GM12878 (cell line): ENCODE measurements at regions not wholly inside any gene's neighbourhood (a gene's known extent, or its start where the extent isn't known, plus 50 kb on each side); places are given as distances from the start of the nearest gene placed in this dataset.

ENCODE experiments used
- ATAC-seq: fragments of 200-7000 bp; cut with Tn5 transposase; 3 replicates; pipeline ENCODE4 v1.9.1; 2020; ENCODE audit warnings: mild to moderate bottlenecking, moderate library complexity
- BruUV-seq: library from RNA; stranded (reverse); fragments of 400-500 nt; replicated peaks from 2 replicates; lab custom pipeline; 2021; lab: Mats Ljungman, UMichigan
- CTCF ChIA-PET: fragments of 300-600 bp; sonication (Branson Sonifier 250); formaldehyde crosslinking; extraction: SDS; loops from one replicate; lab custom pipeline; 2021; ENCODE audit warnings: inconsistent platforms; lab: Yijun Ruan, JAX
- POLR2A ChIA-PET: fragments of 350-600 bp; formaldehyde crosslinking; extraction: SDS; loops from one replicate; lab custom pipeline; 2021; ENCODE audit warnings: inconsistent platforms; lab: Charles Lee
- RAD21 ChIA-PET: fragments of 300-600 bp; sonication (Branson Sonifier 250); formaldehyde crosslinking; loops from one replicate; lab custom pipeline; 2023; ENCODE audit warnings: antibody characterized with exemption; ENCODE audit not compliant: unreplicated experiment; lab: Charles Lee
- SMC1A ChIA-PET: fragments of 300-600 bp; sonication (Branson Sonifier 250); formaldehyde crosslinking; loops from one replicate; lab custom pipeline; 2023; ENCODE audit not compliant: unreplicated experiment, uncharacterized antibody; lab: Charles Lee
- DNase-seq: peaks from one replicate; pipeline ENCODE4 v3.0.0-alpha.2; 2011; ENCODE audit warnings: low read depth, low spot score
- FAIRE-seq: peaks from 3 replicates; lab custom pipeline; 2011; peaks lifted over from hg19 to GRCh38; lab: Jason Lieb, UNC
- H2AFZ ChIP-seq: 2 replicates; pipeline ENCODE4 v1.6.0; 2011; ENCODE audit warnings: low read depth, low read length, control low read depth; ENCODE audit not compliant: control insufficient read depth
- H3K27ac ChIP-seq: 2 replicates; pipeline ENCODE4 v1.5.1; 2011; ENCODE audit warnings: control low read depth; ENCODE audit not compliant: control insufficient read depth, insufficient read depth
- H3K27me3 ChIP-seq, 2 experiments: replicated peaks in 1 of 2; 2 replicates each; pipeline versions ENCODE4 v1.6.0 to v1.6.1; 2011; ENCODE audit warnings: low read length in 1 of 2; ENCODE audit not compliant: control insufficient read depth in 2 of 2, insufficient read depth in 2 of 2
- H3K36me3 ChIP-seq, 2 experiments: 2 replicates each; pipeline ENCODE4 v1.5.1; 2011; ENCODE audit warnings: low read length in 1 of 2; ENCODE audit not compliant: control insufficient read depth in 2 of 2, insufficient read depth in 2 of 2
- H3K4me1 ChIP-seq: 2 replicates; pipeline ENCODE4 v1.6.1; 2011; ENCODE audit warnings: mild to moderate bottlenecking, low read length, moderate library complexity, mixed read lengths; ENCODE audit not compliant: control insufficient read depth, insufficient read depth
- H3K4me2 ChIP-seq: 2 replicates; pipeline ENCODE4 v1.6.0; 2011; ENCODE audit warnings: control low read depth; ENCODE audit not compliant: control insufficient read depth, insufficient read depth
- H3K4me3 ChIP-seq: fragments of 200-600 bp; sonication (generic); 2 replicates; pipeline ENCODE4 v1.5.1; 2016
- H3K79me2 ChIP-seq: 2 replicates; pipeline ENCODE4 v1.6.0; 2011; ENCODE audit warnings: low read length; ENCODE audit not compliant: control insufficient read depth, insufficient read depth
- H3K9ac ChIP-seq: 2 replicates; pipeline ENCODE4 v1.8.0; 2011; ENCODE audit warnings: low read length, control low read depth, mixed read lengths; ENCODE audit not compliant: control insufficient read depth, insufficient read depth
- H3K9me3 ChIP-seq: replicated peaks from 3 replicates; pipeline ENCODE4 v1.5.1; 2011; ENCODE audit warnings: mild to moderate bottlenecking, low read length; ENCODE audit not compliant: control insufficient read depth, insufficient read depth
- H4K20me1 ChIP-seq: 2 replicates; pipeline ENCODE4 v1.6.0; 2011; ENCODE audit not compliant: control insufficient read depth, insufficient read depth
- ATF7 ChIP-seq: fragments of 450-650 bp; IDR thresholded peaks from 2 replicates; pipeline ENCODE4 v1.6.1; 2016; ENCODE audit warnings: low read depth, mild to moderate bottlenecking
- CBX5 ChIP-seq: sonication (generic); IDR thresholded peaks from 2 replicates; pipeline ENCODE4 v1.6.1; 2016; ENCODE audit warnings: low read depth, moderate library complexity, mild to moderate bottlenecking, inconsistent platforms
- DPF2 ChIP-seq: fragments of 450-650 bp; IDR thresholded peaks from 2 replicates; pipeline ENCODE4 v1.6.1; 2017; ENCODE audit warnings: mild to moderate bottlenecking
- E2F4 ChIP-seq: IDR thresholded peaks from 2 replicates; pipeline ENCODE4 v1.6.1; 2012; ENCODE audit warnings: low read depth, low read length, improper control_type of control experiment
- HCFC1 ChIP-seq: fragments of 150-350 bp; IDR thresholded peaks from 2 replicates; pipeline ENCODE4 v1.6.1; 2014; ENCODE audit warnings: low read length
- NBN ChIP-seq: fragments of 450-650 bp; IDR thresholded peaks from 2 replicates; pipeline ENCODE4 v1.6.1; 2016
- PML ChIP-seq: IDR thresholded peaks from 2 replicates; pipeline ENCODE4 v1.6.1; 2012; ENCODE audit warnings: low read length, inconsistent platforms
- RAD21 ChIP-seq: IDR thresholded peaks from 2 replicates; pipeline ENCODE4 v1.6.1; 2011; ENCODE audit warnings: mild to moderate bottlenecking, low read depth, low read length, moderate library complexity; ENCODE audit not compliant: insufficient read depth
- SREBF2 ChIP-seq: IDR thresholded peaks from 2 replicates; pipeline ENCODE4 v1.6.1; 2012; ENCODE audit warnings: mild to moderate bottlenecking, low read length
- TCF7 ChIP-seq: IDR thresholded peaks from 2 replicates; pipeline ENCODE4 v1.6.1; 2014; ENCODE audit warnings: antibody characterized with exemption, borderline replicate concordance
- YY1 ChIP-seq: IDR thresholded peaks from 2 replicates; pipeline ENCODE4 v1.6.1; 2011; ENCODE audit warnings: low read depth, mild to moderate bottlenecking, low read length
- WGBS: methylation state at CpG from one replicate; pipeline ENCODE4 v1.1.6; 2016; ENCODE audit warnings: low lambda C conversion rate; ENCODE audit not compliant: insufficient replicate concordance, insufficient coverage; ENCODE audit errors: missing lambda C conversion rate; 5-methylcytosine and 5-hydroxymethylcytosine counted together
- in situ Hi-C: fragments of 300-500 bp; cut with MboI; formaldehyde crosslinking; loops from 9 replicates; pipeline ENCODE4 v1.14.3; 2018; ENCODE audit warnings: mixed read lengths
- intact Hi-C: fragments of 100-400 bp; cut with micrococcal nuclease; formaldehyde crosslinking; loops from one replicate; pipeline ENCODE4 v1.14.2; 2022; ENCODE audit not compliant: unreplicated experiment

GRCh38 chr5:6547498-6547897 is 85.3 kb downstream of the NSUN2 start:
- Histone ChIP-seq H2AFZ (no peak overlapping the region), H3K36me3 (no peaks in the 10 kb centered on the region), H3K27me3 (peaks cover 0 to 1% of the 10 kb centered on the region in 2 experiments; a peak in 1 of 4 replicates), H3K27ac (no peak overlapping the region), H3K4me1 (no peaks in the 10 kb centered on the region), H3K9me3 (peaks cover 1% of the 10 kb centered on the region; the same call in 1 of the 3 replicates), H3K9ac (no peak overlapping the region), H3K79me2 (no peaks in the 10 kb centered on the region), H3K4me3 (no peak overlapping the region), H3K4me2 (no peak overlapping the region), H4K20me1 (no peaks in the 10 kb centered on the region)
- FAIRE-seq (no peak), ATAC-seq (no peak), DNase-seq (no peak)
- in situ Hi-C loops (no loop called here), intact Hi-C loops (no loop called here)
- WGBS = 39% methylated on average over 5 of the region's 5 CpGs
- TF ChIP-seq E2F4 (no peak), SREBF2 (no peak), DPF2 (no peak), CBX5 (no peak), NBN (no peak), HCFC1 (no peak), PML (no peak), RAD21 (no peak), ATF7 (no peak), TCF7 (no peak), YY1 (no peak)
- ChIA-PET POLR2A (no interaction called here), RAD21 (no interaction called here), SMC1A (no interaction called here), CTCF (no interaction called here)
- no TSS peak for BruUV-seq
